Erythroblast (primary cell): ENCODE measurements at regions not wholly inside any gene's neighbourhood (a gene's known extent, or its start where the extent isn't known, plus 50 kb on each side); places are given as distances from the start of the nearest gene placed in this dataset.
"Not testable (repeated sequence)": the region's sequence is repeated elsewhere in the genome, so short reads cannot be mapped to it uniquely, and the experiment has no call there.

Experiments
- DNase-seq, 2 experiments: peaks; one replicate each; lab custom pipeline; 2025; lab: John Stamatoyannopoulos, UW
- GATA1 ChIP-seq: IDR thresholded peaks from 2 replicates; pipeline ENCODE4 v1.6.1; 2011; ENCODE audit warnings: low read depth, mild to moderate bottlenecking, control low read depth, low read length, moderate library complexity
- POLR2A ChIP-seq: IDR thresholded peaks from 2 replicates; pipeline ENCODE4 v1.6.1; 2011; ENCODE audit warnings: mild to moderate bottlenecking, low read length

DNA sequence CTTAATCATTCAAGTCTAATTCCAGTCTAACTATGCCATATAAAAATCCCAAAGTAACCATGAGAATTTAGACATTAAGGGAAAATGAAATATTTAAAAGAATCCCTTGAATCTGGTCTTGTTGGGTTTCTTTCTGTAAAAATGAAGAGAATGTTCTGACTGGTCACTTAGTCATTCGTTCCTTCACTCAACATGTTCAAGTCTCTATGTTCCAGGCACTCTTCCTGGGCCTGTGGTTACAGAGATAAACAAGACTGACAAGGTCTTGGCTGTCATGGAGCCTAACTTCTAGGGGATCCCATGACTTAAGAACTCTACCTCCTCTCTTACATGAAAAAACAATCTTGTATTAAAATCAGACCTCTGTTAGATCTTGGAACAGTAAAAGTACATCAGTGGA is 638.6 kb upstream of the TBL1XR1 start:
- DNase-seq = no peak
- no peak for TF ChIP-seq POLR2A
- TF ChIP-seq GATA1 = no peak

DNA sequence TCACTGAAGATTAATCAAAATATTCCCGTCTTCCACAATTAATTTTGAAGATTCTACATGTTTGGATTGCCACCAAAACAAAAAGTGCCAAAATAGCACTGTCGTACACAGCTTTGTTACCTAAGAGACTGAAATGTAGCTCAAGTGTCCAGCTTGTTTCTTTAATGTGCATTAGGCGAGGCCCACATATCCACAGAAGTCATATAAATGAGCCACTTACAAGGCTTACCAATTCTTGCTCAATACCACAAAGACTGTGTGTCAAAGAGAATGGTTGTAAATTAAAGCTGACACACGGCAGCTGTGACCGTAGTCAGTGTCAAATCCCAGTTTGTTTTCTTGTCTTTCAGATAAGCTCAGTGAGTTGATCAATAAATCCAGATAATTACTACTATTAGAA is 639.4 kb upstream of the TBL1XR1 start:
- no peak for DNase-seq
- TF ChIP-seq POLR2A = no peak
- no peak for TF ChIP-seq GATA1

DNA sequence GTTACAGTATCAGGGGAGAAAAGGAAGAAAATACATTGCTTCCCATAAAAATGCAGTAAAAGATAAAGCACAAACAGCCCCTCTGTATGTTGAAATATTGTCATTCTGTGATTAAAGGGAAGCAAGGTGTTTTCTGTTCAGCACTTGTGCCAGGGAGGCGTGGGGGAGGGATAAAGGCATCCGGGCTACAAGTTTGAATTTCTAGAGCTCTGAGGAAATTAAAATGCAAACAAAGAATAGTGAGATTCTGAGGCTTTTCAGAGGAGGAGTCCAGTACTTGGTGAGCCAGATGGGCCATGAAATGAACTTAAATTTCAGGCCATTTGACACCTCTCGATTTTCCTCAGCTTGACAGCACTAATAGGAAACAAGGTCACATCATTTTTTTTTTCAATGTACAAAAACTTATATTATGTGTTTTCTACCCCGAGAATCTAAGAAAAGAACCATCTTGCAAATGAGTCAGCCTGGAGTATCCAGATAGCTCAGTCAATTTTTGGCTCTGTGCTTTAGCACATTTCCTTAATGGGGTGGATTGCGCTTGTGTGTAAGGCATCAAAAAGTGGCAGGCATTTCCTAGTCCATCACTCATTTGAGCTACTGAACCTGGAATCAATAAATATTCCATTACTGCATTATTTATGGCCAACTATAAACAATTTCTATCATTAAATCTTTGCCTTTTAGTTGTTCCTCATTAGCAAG is 640.8 kb upstream of the TBL1XR1 start:
- TF ChIP-seq GATA1 (no peak), POLR2A (no peak)
- DNase-seq = no peak

DNA sequence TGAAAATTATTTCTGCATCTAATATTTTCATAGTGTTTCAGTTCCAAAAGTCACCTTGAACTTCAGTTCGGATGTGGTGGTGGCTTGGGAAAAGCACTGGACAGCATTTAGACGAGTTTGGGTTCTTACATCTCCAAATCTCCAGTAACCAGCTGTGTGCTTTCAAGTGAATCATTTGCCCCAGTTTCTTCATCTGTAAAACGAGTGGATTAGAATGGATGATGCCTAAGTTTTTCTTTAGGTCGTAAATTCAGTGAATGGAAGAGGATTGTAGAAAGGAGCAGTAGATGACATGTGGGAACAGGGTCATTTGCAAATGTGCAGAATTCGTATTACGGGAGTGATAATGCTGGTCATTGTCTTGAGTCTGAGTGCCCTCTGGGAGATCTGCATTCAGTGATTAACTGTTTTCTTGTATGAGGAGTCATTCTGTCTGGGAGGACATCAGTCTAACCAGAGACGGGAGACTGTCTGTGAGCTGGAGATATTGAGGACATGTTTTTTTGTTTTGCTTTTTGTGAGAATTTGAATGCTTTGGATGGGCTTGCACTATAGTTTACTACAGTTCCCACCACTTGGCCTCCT is 641.6 kb upstream of the TBL1XR1 start:
- TF ChIP-seq POLR2A = no peak
- TF ChIP-seq GATA1 = no peak
- DNase-seq = no peak

DNA sequence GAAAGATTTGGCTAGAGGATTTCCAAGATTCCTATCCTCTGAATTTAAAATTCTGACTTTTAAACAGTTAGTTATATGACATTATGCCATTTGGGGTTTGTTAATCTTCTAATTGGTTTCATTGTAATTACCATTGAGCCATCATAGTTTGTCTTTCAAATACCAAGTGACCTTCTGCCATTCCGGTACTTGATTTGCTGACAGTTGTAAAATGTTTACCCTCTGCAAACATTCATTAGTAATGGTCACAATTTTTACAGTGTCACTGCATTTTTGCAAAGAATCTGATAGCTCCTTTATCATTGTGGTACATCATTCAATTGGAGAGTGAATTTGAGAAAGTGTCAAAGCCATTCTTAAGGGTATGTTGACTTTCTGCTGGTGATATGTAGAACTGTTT is 645.0 kb upstream of the TBL1XR1 start:
- TF ChIP-seq POLR2A = no peak
- no peak for TF ChIP-seq GATA1
- no peak for DNase-seq

DNA sequence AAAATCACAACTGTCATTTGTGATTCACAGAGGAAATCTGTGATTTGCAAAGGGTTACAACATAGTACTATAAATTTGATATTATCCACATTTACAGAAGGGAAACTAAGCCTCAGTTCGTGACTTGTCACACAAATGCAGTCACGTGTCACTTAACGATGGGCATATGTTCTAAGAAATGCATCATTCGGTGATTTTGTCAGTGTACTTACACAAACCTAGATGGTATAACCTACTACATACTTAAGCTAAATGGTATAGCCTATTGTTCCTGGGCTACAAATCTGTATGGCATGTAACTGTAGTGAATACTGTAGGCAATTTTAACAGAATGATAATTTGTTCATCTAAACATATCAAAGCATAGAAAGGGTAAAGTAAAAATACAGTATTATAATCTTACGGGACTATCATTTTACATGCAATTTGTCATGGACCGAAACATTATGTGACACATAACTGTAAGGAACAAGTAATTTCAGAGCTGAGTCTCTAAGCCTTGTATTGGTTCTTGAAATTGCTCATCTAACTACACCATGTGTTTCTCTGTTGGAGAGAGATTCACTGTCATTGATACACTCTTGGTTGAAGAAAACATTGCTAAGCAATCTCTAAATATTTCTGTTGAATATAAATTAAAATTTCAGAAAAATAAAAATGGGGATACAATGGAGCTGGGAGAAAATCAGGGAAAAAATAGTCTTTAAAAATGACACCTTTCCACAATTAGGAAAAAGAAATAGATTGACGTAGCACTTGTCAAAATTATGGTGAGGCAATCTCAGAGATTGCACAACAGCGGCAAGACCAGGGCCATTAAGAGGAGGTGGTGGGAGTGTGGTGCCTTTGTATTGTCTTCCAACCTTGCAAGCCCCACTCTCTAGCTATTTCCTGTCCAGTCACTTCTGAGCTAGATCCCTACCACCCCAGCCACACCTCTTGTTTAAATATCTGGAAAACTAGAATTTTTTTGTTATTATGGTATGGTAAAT is 645.8 kb upstream of the TBL1XR1 start:
- DNase-seq = no peak

DNA sequence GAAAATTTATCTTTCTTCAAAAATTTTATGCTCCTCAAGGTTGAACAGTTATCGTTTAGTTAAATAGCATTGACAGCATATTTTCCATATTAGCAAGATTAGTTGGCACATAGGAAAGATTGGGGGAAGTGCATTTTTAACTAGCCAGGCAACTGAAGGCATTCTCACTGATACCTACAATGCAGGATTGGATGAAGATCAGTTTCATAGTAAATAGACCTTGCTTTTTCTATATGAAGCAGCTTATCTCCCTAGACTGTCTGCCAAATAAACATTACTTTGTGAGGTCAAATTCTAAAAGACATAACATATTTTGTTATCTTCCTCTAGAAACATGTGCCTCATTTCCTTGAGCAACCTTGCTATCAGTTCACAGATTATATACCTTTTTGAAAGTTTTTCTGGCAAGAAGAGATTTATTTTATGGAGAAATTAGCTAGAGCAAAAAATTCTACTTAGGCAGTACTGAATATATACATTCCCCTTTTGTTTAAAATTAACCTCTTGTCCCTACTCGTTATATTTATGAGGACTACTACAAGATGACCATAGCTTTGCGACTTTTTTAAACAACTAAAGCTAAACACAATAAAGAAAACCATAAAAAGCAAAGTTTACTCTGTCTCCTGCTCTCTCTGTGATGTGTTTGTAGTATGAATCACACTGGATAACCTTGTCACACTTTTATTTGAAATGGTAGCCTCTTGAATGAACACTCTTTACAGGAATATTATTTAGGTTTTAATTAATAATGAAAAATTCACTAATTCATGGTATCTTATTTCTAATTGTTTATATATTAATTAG is 654.9 kb upstream of the TBL1XR1 start:
- no peak for TF ChIP-seq GATA1
- TF ChIP-seq POLR2A = no peak
- DNase-seq = no peak

More for the DNA sequence above, 645.8 kb upstream of the TBL1XR1 start:
- TF ChIP-seq POLR2A (no peak), GATA1 (no peak)

DNA sequence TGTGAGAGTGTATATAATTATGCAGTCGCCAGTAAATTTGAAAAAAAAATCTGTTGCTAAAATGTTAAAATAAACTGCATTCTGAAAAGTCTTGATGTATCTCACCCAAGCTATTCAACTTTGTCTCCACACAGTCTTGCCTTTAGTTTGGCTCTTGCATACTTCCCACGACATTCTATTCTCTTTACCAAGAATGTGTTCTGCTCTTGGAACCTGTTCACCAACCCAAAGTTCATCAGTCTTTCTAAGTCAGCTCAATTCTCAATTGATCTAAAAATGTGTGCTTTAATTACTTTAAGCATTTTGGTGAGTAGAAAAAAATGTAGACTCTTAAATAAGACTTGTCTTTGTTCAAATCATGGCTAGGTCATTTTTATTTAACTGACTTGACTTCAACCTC is 657.7 kb upstream of the TBL1XR1 start:
- TF ChIP-seq GATA1 (no peak), POLR2A (no peak)
- no peak for DNase-seq

DNA sequence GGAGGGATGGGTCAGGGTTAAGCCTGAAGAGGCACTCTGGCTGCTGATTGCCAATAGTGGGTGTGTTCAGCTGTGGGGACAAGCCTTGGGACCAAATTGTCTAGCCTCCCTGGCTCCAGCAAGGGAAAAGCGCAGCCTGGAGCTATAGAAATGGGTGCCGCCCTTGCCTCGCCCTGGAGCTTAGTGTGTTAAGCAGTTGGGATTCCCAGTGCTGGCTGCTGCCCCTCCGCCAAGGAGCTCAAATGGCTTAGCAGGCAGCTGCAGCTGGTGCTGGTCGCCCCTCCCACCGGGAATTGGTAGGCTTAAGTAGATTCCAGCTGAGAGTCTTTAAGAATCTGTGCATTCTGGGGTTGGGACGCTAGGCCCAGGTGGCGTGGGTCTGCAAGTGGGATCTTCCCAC is 662.9 kb upstream of the TBL1XR1 start:
- DNase-seq = no peak

DNA sequence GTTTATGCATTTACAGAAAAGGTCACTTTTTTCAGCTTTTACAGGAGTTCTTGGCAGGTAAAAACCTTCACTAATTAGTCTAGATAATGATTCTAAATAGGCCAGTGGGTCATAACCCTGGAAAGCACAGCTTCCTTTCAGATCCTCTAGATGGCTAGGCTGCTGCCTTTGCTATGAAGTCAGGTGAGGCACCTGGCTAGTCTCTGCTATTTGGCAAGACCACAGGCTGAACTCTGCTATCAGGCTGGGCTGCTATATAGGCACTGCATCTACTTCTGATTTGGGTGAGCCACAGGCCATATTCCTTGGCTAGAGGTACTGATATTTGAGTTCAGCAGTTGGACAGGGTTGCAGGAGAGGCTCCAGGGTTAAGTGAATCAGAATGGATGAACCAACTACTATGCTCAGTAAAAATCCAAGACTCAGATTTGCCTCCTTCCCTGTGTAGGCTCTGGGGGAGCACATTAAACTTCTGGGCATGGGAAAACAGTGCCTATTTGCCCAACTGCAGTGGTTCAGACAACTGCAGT is 665.7 kb upstream of the TBL1XR1 start:
- DNase-seq = no peak
- TF ChIP-seq GATA1 (no peak), POLR2A (no peak)

More for the DNA sequence above, 662.9 kb upstream of the TBL1XR1 start:
- TF ChIP-seq GATA1 (no peak), POLR2A (no peak)

DNA sequence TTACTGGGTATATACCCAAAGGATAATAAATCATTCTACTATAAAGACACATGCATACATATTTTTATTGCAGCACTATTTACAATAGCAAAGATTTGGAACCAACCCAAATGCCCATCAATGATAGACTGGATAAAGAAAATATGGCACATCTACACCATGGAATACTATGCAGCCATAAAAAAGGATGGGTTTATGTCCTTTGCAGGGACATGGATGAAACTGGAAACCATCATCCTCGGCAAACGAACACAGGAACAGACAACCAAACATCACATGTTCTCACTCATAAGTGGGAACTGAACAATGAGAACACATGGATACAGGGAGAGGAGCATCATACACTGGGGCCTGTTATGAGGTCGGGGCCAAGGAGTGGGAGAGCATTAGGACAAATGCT is 665.0 kb upstream of the KCNMB2 start:
- not testable (repeated sequence) for DNase-seq

DNA sequence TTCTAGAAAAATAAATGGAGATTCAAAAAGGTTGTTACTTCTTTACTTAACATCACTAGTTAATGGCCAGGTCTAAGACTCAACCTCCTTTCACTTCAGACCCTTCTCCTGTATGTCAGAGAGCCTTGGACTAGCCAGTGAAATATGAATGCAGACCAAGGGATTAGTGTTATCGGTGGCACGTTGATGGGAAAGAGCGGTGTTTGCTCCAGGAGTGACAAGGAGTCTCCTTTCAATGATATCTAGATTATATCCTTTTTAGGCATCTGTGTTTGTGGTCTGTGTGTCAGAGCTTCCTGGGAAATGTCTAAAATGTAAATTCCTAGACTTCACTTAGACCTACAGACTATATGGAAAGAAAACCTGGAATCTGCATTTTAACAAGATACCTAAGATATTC is 658.0 kb upstream of the KCNMB2 start:
- no peak for DNase-seq
- TF ChIP-seq POLR2A = no peak
- no peak for TF ChIP-seq GATA1

DNA sequence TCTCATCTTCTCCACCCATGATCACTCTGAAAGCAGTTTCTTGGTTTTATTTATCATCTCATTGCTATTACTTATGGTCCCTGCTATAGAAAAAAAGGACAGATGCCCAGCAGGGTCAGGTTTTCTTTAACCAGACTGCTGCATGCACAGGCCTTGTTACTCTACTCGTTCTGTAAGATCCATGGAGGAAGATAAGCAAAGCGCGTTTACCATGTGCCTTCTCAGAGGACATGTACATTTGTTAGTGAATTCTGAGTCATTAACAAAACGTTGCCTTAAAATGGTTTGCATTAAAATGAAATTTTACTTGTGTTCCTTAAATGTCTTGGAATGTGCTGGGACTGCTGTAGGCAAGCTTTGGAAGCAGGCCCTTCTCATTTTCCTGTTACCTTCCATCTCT is 657.3 kb upstream of the KCNMB2 start:
- TF ChIP-seq POLR2A = no peak
- no peak for TF ChIP-seq GATA1
- no peak for DNase-seq
